GM18507 (cell line): ENCODE measurements at regions not wholly inside any gene's neighbourhood (a gene's known extent, or its start where the extent isn't known, plus 50 kb on each side); places are given as distances from the start of the nearest gene placed in this dataset.

ENCODE experiments used
- DNase-seq: peaks from one replicate; pipeline ENCODE4 v3.0.0; 2011; ENCODE audit warnings: low read depth; ENCODE audit not compliant: insufficient read length; ENCODE audit errors: extremely low spot score
- FAIRE-seq: peaks from 2 replicates; lab custom pipeline; 2011; peaks lifted over from hg19 to GRCh38; lab: Jason Lieb, UNC

GRCh38 chr16:87552072-87552718, 50.1 kb upstream of the JPH3 start:
- no peak for DNase-seq
- FAIRE-seq, result no peak

- DNase-seq, result no peak
- FAIRE-seq, result no peak
Observed at GRCh38 chr16:87551487-87551886, 50.8 kb upstream of the JPH3 start.

DNA sequence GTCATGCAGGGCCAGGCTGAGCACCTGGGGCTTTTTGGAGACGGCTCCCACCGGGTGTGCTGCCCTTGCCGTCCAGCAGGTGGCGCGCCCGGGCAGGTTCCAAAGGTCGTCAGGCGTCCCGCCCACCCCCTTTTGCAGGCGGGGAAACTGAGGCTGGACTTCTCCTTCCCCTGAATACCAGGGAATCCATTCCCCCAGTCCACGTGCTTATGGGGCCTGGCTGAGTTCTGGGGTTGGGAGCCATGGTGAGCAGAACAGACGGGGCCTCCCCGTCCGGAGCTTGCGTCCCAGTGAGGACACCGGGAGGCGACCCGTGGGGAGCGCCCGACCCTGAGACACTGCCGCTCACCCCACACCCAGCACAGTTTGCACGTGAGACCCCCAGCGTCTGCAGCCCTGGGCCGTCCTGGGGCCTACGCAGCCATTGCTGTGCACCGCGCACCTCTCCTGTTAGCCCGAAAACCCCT, 51.8 kb upstream of the JPH3 start:
- DNase-seq, result peak; percentile 53
- FAIRE-seq, result peak; percentile 35

- FAIRE-seq, result no peak
- no peak for DNase-seq
Observed at GRCh38 chr16:87549627-87550494, 52.4 kb upstream of the JPH3 start.

DNA sequence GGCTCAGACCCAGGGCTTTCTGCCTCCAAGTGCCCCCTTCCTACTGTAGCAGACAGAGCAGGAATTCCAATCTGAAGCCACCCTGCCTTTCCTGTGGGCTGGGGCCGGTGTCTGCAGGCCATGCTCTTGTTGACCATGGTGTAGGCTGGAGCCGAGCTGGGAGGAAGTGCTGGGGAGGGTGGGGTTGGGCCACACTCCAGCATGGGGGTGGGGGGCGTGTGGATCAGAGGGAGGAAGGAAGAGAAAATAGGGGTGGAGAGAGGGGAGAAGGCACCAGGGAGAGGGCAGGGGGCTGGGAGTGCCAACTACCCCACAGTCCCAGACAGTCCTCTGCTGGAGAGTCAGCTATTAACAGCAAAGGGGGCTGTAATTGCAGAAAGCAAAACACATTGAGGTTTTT, 54.3 kb upstream of the JPH3 start:
- DNase-seq (no peak), FAIRE-seq (no peak)

DNA sequence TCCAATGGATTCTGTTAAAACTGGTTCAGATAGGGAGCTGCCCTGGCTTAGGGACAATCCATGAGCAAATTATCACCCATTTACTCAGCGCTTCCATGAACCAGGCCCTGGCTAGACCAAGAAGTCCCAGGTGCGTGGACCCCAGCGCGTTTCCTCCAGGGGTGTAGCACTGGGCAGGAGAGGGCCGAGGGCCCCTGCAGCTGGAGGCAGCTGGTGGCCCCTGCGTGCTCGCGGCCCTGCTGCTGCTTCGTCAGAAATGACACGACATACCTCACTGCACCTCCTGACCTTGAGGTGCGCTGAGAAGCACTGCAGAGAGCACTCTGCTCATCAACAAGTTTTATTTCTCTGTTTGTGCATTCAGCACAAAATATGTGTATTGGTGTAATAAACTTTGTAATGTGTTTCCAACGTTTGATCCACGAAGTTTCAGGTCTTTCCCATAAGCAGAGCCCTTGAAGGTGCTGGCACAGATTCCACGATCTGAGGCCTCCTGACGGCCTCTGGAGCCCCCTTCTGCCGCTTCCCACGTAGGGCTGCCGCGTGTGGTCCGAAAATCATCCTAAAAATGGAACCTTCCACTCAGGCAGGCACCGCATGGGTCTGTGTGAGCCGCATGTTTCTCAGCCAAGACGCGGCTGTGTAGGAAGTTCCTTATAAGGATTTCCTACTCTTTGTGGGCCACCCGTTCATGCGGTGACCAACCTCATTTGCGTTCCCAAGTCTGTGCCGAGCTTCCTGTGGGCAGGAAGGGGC, 50.8 kb upstream of the ZCCHC14 start:
- FAIRE-seq (no peak), DNase-seq (no peak)

- no peak for FAIRE-seq
Observed at GRCh38 chr16:87542531-87543102, 49.8 kb upstream of the ZCCHC14 start.

More at GRCh38 chr16:87542531-87543102, 49.8 kb upstream of the ZCCHC14 start:
- DNase-seq, result no peak
